ENCODE measurements at regions not wholly inside any gene's neighbourhood (a gene's known extent, or its start where the extent isn't known, plus 50 kb on each side); places are given as distances from the start of the nearest gene placed in this dataset.

- TF ChIP-seq CTCF (IDR thresholded peaks at IDR 0.05): no peak
Observed at GRCh38 chr18:77187189-77187588, 54.6 kb upstream of the MBP start.

GRCh38 chr18:77191071-77191751 lies 58.4 kb upstream of the GALR1 start:
- Histone ChIP-seq H3K27ac (no peak overlapping the region), H3K27me3 (no peaks in the 10 kb centered on the region), H3K36me3 (no peaks in the 10 kb centered on the region), H3K4me3 (no peak overlapping the region), H3K4me1 (no peaks in the 10 kb centered on the region), H3K9me3 (peaks cover 0 to 20% (median 3%) of the 10 kb centered on the region in 11 donors)
- 73 to 82% methylated on average over 1 of the region's 1 CpG for WGBS, 2 donors
- TF ChIP-seq CTCF (IDR thresholded peaks at IDR 0.05): no peak
- DNase-seq (no peak), ATAC-seq (no peak)
- intact Hi-C loops (cut with DNase I): no loop called here

More at GRCh38 chr18:77187189-77187588, 54.6 kb upstream of the MBP start:
- intact Hi-C loops (cut with DNase I): no loop called here
- Histone ChIP-seq H3K4me1 (no peaks in the 10 kb centered on the region), H3K9me3 (peaks cover 0 to 13% (median 0%) of the 10 kb centered on the region in 11 donors), H3K36me3 (no peaks in the 10 kb centered on the region), H3K4me3 (no peak overlapping the region), H3K27ac (no peak overlapping the region), H3K27me3 (no peaks in the 10 kb centered on the region)
- DNase-seq: no peak
- no peak for ATAC-seq
- WGBS, 2 donors: 75 to 80% methylated on average over 4 of the region's 4 CpGs

GRCh38 chr18:77197073-77197472 lies 52.6 kb upstream of the GALR1 start:
- Histone ChIP-seq H3K4me3 (no peak overlapping the region), H3K4me1 (no peaks in the 10 kb centered on the region), H3K27me3 (peaks cover 0 to 9% (median 0%) of the 10 kb centered on the region in 7 donors), H3K9me3 (peaks cover 0 to 15% (median 0%) of the 10 kb centered on the region in 11 donors), H3K27ac (no peak overlapping the region), H3K36me3 (no peaks in the 10 kb centered on the region)
- no peak for ATAC-seq
- no peak for DNase-seq
- 51 to 68% methylated on average over 2 of the region's 2 CpGs for WGBS, 2 donors
- no peak for TF ChIP-seq CTCF (IDR thresholded peaks at IDR 0.05)
- intact Hi-C loops (cut with DNase I): no loop called here

GRCh38 chr18:77198663-77199062 lies 51.0 kb upstream of the GALR1 start:
- H3K36me3 ChIP-seq: no peaks in the 10 kb centered on the region
- WGBS, 2 donors: 84 to 88% methylated on average over 16 of the region's 16 CpGs
- peaks cover 0 to 9% (median 0%) of the 10 kb centered on the region in 7 donors for H3K27me3 ChIP-seq
- no peaks in the 10 kb centered on the region for H3K4me1 ChIP-seq
- DNase-seq (no peak), ATAC-seq (no peak)
- TF ChIP-seq CTCF (IDR thresholded peaks at IDR 0.05): no peak
- peaks cover 0 to 15% (median 0%) of the 10 kb centered on the region in 11 donors for H3K9me3 ChIP-seq
- intact Hi-C loops (cut with DNase I): no loop called here
- H3K27ac ChIP-seq: no peak overlapping the region
- no peak overlapping the region for H3K4me3 ChIP-seq

Data from heart right ventricle (tissue), 16 donors.